ENCODE measurements at regions not wholly inside any gene's neighbourhood (a gene's known extent, or its start where the extent isn't known, plus 50 kb on each side); places are given as distances from the start of the nearest gene placed in this dataset.

GRCh38 chr16:86052926-86053325 is 154.0 kb downstream of the IRF8 start:
- TF ChIP-seq CTCF (IDR thresholded peaks at IDR 0.05) = no peak
- TF ChIP-seq POLR2AphosphoS5 (IDR thresholded peaks at IDR 0.05) = no peak
- TF ChIP-seq POLR2A (IDR thresholded peaks at IDR 0.05) = no peak
